A673 (cell line): ENCODE measurements at regions not wholly inside any gene's neighbourhood (a gene's known extent, or its start where the extent isn't known, plus 50 kb on each side); places are given as distances from the start of the nearest gene placed in this dataset.

Experiments
- BruUV-seq: library from RNA; stranded (reverse); fragments of 400-500 nt; replicated peaks from 2 replicates; lab custom pipeline; 2021; lab: Mats Ljungman, UMichigan
- CTCF ChIA-PET: fragments of 300-600 bp; sonication (Branson Sonifier 250); formaldehyde crosslinking; loops from one replicate; lab custom pipeline; 2022; ENCODE audit warnings: antibody characterized with exemption; lab: Charles Lee
- POLR2A ChIA-PET: fragments of 300-600 bp; sonication (Branson Sonifier 250); formaldehyde crosslinking; loops from one replicate; lab custom pipeline; 2022; ENCODE audit warnings: antibody characterized with exemption; ENCODE audit not compliant: low non-redundant PET; lab: Charles Lee
- DNase-seq: peaks from one replicate; pipeline ENCODE4 v3.0.0-alpha.2; 2015; ENCODE audit warnings: low spot score
- H3K27ac ChIP-seq: fragments of 200-600 bp; sonication (generic); 2 replicates; pipeline ENCODE4 v1.5.1; 2016; ENCODE audit warnings: mixed run types, low read depth, mild to moderate bottlenecking, mixed read lengths, antibody characterized with exemption, low read length; ENCODE audit not compliant: poor library complexity, severe bottlenecking
- H3K27me3 ChIP-seq: fragments of 200-600 bp; sonication (generic); replicated peaks from 2 replicates; pipeline ENCODE4 v1.6.1; 2017; ENCODE audit warnings: mixed run types, low read depth, mild to moderate bottlenecking, mixed read lengths, antibody characterized with exemption, low read length; ENCODE audit not compliant: insufficient read depth, poor library complexity
- H3K36me3 ChIP-seq: fragments of 200-600 bp; sonication (generic); 2 replicates; pipeline ENCODE4 v1.6.1; 2016; ENCODE audit warnings: mixed run types, mild to moderate bottlenecking, mixed read lengths, antibody characterized with exemption, low read length; ENCODE audit not compliant: insufficient read depth, poor library complexity, severe bottlenecking
- H3K4me1 ChIP-seq: fragments of 200-600 bp; sonication (generic); 2 replicates; pipeline ENCODE4 v1.6.1; 2017; ENCODE audit warnings: mixed run types, mild to moderate bottlenecking, mixed read lengths, antibody characterized with exemption, low read length; ENCODE audit not compliant: insufficient read depth, poor library complexity, severe bottlenecking
- H3K4me3 ChIP-seq: fragments of 200-600 bp; sonication (generic); 2 replicates; pipeline ENCODE4 v1.5.1; 2016; ENCODE audit warnings: low read depth, mixed run types, mild to moderate bottlenecking, mixed read lengths, low read length; ENCODE audit not compliant: poor library complexity, severe bottlenecking
- H3K9me3 ChIP-seq: fragments of 200-600 bp; sonication (generic); 2 replicates; pipeline ENCODE4 v1.6.1; 2016; ENCODE audit warnings: mixed run types, low read depth, mild to moderate bottlenecking, mixed read lengths, antibody characterized with exemption, low read length; ENCODE audit not compliant: poor library complexity, severe bottlenecking
- CTCF ChIP-seq: fragments of 300-800, 200-600 bp; sonication (generic); conservative IDR thresholded peaks from 2 replicates; pipeline ENCODE4 v1.5.1; 2017; ENCODE audit warnings: low read depth, mild to moderate bottlenecking, antibody characterized with exemption, low read length, moderate library complexity, mixed read lengths
- EZH2 ChIP-seq: fragments of 200-600 bp; sonication (generic); IDR thresholded peaks from 2 replicates; pipeline ENCODE4 v1.6.1; 2017; ENCODE audit warnings: borderline replicate concordance, low read depth, mild to moderate bottlenecking, mixed read lengths, antibody characterized with exemption, low read length; ENCODE audit not compliant: poor library complexity, severe bottlenecking
- intact Hi-C: fragments of 100-400 bp; cut with micrococcal nuclease; formaldehyde crosslinking; loops from one replicate; pipeline ENCODE4 v1.10.0; 2022; ENCODE audit not compliant: unreplicated experiment

- ChIA-PET CTCF (no interaction called here), POLR2A (no interaction called here)
- TF ChIP-seq EZH2 (no peak), CTCF (no peak)
- Histone ChIP-seq H3K27ac (no peak overlapping the region), H3K9me3 (no peaks in the 10 kb centered on the region), H3K4me1 (no peaks in the 10 kb centered on the region), H3K27me3 (no peaks in the 10 kb centered on the region), H3K36me3 (no peaks in the 10 kb centered on the region), H3K4me3 (no peak overlapping the region)
- intact Hi-C loops: loop anchor here (5.0 kb wide), 1 partner anchor 372 kb away; no protein-coding TSS in a partner anchor
- DNase-seq: no peak
- BruUV-seq: no TSS peak
Measured at GRCh38 chr3:24639481-24640329, 145.1 kb upstream of the THRB start.

- no TSS peak for BruUV-seq
- Histone ChIP-seq H3K4me1 (no peaks in the 10 kb centered on the region), H3K9me3 (no peaks in the 10 kb centered on the region), H3K27ac (no peak overlapping the region), H3K27me3 (no peaks in the 10 kb centered on the region), H3K4me3 (no peak overlapping the region), H3K36me3 (no peaks in the 10 kb centered on the region)
- TF ChIP-seq CTCF (peak; percentile 49; the same call in 1 of the 2 replicates), EZH2 (no peak)
- intact Hi-C loops: loop anchor here (5.0 kb wide), 1 partner anchor 373 kb away; no protein-coding TSS in a partner anchor
- POLR2A ChIA-PET: no interaction called here
- peak; percentile 15 for DNase-seq
- CTCF ChIA-PET: no interaction called here
Measured at GRCh38 chr3:24640330-24640877, 145.8 kb upstream of the THRB start.

- Histone ChIP-seq H3K27ac (no peak overlapping the region), H3K27me3 (no peaks in the 10 kb centered on the region), H3K4me3 (no peak overlapping the region), H3K36me3 (no peaks in the 10 kb centered on the region), H3K9me3 (no peaks in the 10 kb centered on the region), H3K4me1 (no peaks in the 10 kb centered on the region)
- intact Hi-C loops: loop anchor here (5.0 kb wide), 1 partner anchor 374 kb away; no protein-coding TSS in a partner anchor
- BruUV-seq: no TSS peak
- POLR2A ChIA-PET: no interaction called here
- TF ChIP-seq CTCF: no peak
- TF ChIP-seq EZH2: no peak
- CTCF ChIA-PET: no interaction called here
- DNase-seq: peak; percentile 12
Measured at GRCh38 chr3:24641628-24642027, 147.0 kb upstream of the THRB start.
